Neuron (in vitro differentiated cells): ENCODE measurements at regions not wholly inside any gene's neighbourhood (a gene's known extent, or its start where the extent isn't known, plus 50 kb on each side); places are given as distances from the start of the nearest gene placed in this dataset.
"Not testable (repeated sequence)": the region's sequence is repeated elsewhere in the genome, so short reads cannot be mapped to it uniquely, and the experiment has no call there.

Source experiments
- H2AFZ ChIP-seq: one replicate; pipeline ENCODE4 v1.6.1; 2013; ENCODE audit warnings: low read depth, mild to moderate bottlenecking, inconsistent platforms, low read length, moderate library complexity
- H3K27me3 ChIP-seq: one replicate; pipeline ENCODE4 v1.6.1; 2013; ENCODE audit warnings: low read length; ENCODE audit not compliant: insufficient read depth
- H3K36me3 ChIP-seq: one replicate; pipeline ENCODE4 v1.6.1; 2013; ENCODE audit warnings: low read length; ENCODE audit not compliant: insufficient read depth
- H3K4me1 ChIP-seq: one replicate; pipeline ENCODE4 v1.6.1; 2013; ENCODE audit warnings: low read length; ENCODE audit not compliant: insufficient read depth
- H3K4me3 ChIP-seq: 2 replicates; pipeline ENCODE4 v1.5.1; 2013; ENCODE audit warnings: mild to moderate bottlenecking, low read length, moderate library complexity
- H3K9me3 ChIP-seq: one replicate; pipeline ENCODE4 v1.6.1; 2013; ENCODE audit warnings: low read length

DNA sequence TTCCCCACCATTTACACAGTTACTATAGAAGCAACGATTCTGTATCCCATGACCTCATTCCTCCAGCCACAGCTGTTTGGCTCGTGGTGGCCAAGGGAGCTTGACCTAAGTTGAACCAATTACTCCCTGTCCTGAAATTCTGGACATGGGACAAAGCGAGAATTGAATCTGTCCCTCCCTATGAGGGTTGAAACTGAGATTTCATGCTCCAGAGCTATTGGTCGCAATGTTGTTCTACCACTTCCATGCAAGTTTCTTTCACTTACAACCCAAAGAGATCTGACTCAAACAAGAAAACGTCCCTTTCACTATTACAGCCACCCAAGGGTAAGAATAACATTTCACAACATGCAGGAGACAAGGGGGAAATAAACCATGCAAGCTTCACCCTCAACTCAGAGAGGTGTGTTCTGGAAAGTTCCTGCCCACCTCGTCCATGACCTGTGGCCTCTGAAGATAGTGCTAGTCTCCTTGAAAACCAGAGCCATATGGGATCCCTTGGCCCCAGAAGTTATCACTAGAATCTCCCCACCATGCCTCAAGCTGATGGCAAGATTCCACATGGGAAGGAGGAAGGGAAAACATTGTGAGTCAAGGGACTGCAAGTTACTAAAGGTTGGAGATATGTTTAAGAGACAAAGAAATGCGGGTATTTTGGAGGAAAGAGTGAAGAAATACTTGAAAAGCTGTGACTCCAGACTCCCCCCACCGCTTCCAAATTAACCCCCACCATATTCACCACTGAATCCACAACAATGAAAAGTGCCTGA, 74.5 kb upstream of the SRSF6 start:
- Histone ChIP-seq H3K36me3 (no peaks in the 10 kb centered on the region), H3K4me1 (no peaks in the 10 kb centered on the region), H3K9me3 (no peaks in the 10 kb centered on the region), H3K4me3 (no peak overlapping the region), H3K27me3 (no peaks in the 10 kb centered on the region), H2AFZ (no peak overlapping the region)

DNA sequence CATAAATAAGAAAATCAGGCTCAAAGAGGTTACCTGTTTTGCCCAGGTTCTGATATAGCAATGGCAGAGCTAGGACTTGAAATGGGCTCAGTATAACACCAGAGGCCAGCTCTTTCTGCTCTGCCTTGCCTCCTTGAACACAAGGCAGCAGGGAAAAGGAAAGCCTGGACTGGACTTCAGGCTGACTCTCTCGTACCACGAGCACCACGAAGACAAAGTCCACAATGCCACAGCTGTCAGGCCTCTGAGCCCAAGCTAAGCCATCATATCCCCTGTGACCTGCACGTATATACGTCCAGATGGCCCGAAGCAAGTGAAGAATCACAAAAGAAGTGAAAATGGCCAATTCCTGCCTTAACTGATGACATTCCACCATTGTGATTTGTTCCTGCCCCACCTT, 75.6 kb upstream of the SRSF6 start:
- H3K4me3 ChIP-seq, H2AFZ ChIP-seq, H3K36me3 ChIP-seq, H3K4me1 ChIP-seq, H3K9me3 ChIP-seq, H3K27me3 ChIP-seq: not testable (repeated sequence)

DNA sequence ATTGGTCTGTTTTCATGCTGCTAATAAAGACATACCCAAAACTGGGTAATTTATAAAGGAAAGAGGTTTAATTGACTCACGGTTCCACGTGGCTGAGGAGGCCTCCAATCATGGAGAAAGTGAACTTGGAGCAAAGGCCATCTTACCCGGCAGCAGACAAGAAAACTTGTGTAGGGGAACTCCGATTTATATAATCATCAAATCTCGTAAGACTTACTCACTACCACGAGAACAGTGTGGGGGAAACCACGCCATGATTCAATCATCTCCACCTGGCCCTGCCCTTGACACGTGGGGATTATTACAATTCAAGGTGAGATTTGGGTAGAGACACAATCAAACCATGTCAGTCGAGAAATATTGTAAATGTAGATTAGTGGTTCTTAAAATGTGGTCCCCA, 76.2 kb upstream of the SRSF6 start:
- not testable (repeated sequence) for H2AFZ ChIP-seq, H3K4me3 ChIP-seq, H3K36me3 ChIP-seq, H3K4me1 ChIP-seq, H3K9me3 ChIP-seq, H3K27me3 ChIP-seq

DNA sequence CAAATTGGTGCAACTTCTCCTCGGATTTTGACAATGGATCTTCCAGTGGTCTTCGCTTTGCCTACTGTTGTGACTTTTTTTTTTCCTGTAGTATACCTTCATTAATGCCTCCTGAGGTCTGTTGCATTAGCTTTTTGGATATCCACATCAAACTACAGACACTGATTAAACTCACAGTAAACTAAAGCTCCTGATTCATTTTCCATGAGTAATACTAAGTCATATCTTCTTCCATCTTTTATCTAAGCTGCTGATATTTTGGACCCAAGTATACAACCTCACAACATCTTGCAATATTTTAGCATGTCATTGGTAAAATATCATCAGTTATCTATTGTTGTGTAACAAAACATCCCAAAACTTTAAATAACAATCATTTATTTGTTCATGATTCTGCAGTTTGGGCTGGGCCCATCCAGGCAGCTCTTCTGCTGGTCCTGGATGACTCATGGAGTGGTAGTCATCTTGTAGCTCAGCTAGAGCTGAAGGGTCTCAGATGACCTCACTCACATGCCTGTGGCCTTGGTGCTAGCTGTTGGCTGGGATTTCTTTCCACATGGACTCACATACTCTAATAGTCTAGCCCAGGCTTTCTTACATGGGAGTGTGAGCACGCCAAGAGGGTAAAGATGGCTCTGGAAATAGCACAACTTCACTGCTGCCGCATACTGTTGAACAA, 78.3 kb upstream of the SRSF6 start:
- H3K4me3 ChIP-seq: no peak overlapping the region

DNA sequence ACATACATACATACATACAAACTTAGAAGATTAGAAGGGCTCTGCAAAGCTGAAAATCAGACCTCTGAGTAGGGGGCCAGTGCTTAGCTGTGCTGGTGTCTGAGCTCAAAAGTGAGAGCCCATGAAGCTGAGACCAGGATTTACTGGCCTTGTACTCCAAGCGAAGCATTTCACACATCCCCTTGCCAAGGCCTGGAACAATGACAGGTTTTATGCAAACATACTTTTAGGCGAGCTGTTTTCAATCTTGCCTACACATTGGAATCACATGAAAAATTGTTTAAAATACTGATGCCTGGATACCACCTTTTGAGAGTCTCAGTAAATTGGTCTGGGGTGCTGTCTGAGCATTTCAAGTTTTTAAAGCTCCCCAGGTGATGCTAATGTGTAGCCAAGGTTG, 80.9 kb upstream of the SRSF6 start:
- Histone ChIP-seq H3K27me3 (no peaks in the 10 kb centered on the region), H3K4me3 (no peak overlapping the region), H2AFZ (no peak overlapping the region), H3K36me3 (no peaks in the 10 kb centered on the region), H3K9me3 (no peaks in the 10 kb centered on the region), H3K4me1 (no peaks in the 10 kb centered on the region)

More for the DNA sequence above, 78.3 kb upstream of the SRSF6 start:
- H3K27me3 ChIP-seq: no peaks in the 10 kb centered on the region
- H3K36me3 ChIP-seq: no peaks in the 10 kb centered on the region
- H2AFZ ChIP-seq: no peak overlapping the region
- no peaks in the 10 kb centered on the region for H3K4me1 ChIP-seq
- H3K9me3 ChIP-seq: no peaks in the 10 kb centered on the region

DNA sequence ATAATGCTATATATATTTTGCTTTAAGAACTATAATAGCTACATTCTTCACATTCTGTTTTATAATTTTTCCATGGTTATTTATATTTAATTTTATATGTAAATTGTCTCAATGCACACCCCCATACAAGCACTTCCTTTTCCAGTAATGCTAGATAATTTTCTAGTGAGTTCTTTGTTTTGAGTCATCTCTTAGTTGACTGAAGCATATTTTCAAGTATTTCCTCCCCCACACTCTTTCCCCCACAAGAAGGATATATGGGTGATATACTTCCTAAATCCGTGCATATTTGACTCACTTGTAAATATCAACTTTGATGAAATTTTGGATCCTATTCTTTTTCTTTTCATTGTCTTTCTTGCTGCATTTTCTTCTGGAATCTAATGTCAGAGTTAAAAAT, 82.1 kb upstream of the SRSF6 start:
- Histone ChIP-seq H3K4me1 (no peaks in the 10 kb centered on the region), H3K27me3 (no peaks in the 10 kb centered on the region), H3K36me3 (no peaks in the 10 kb centered on the region), H2AFZ (no peak overlapping the region), H3K9me3 (no peaks in the 10 kb centered on the region), H3K4me3 (no peak overlapping the region)

DNA sequence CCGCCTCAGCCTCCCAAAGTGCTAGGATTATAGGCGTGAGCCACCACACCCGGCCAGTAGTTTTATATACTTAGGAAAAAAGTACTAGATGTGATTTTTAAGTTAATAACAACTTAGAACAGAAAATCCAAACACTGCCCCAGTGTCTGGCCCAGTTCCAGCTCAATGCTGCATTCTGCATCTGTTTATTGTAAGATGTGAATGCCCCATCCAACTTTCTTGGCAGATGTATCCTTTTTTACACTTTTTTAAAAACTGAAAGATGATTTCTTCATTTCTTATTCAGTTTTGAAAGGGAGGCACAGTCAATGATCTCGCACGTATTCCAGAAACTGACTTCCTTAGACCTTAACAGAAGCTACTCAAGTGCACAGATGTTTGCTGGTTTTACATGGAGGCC, 85.6 kb upstream of the SRSF6 start:
- no peak overlapping the region for H3K4me3 ChIP-seq
- H2AFZ ChIP-seq: no peak overlapping the region
- no peaks in the 10 kb centered on the region for H3K36me3 ChIP-seq
- H3K27me3 ChIP-seq: no peaks in the 10 kb centered on the region
- H3K9me3 ChIP-seq: no peaks in the 10 kb centered on the region
- H3K4me1 ChIP-seq: no peaks in the 10 kb centered on the region

DNA sequence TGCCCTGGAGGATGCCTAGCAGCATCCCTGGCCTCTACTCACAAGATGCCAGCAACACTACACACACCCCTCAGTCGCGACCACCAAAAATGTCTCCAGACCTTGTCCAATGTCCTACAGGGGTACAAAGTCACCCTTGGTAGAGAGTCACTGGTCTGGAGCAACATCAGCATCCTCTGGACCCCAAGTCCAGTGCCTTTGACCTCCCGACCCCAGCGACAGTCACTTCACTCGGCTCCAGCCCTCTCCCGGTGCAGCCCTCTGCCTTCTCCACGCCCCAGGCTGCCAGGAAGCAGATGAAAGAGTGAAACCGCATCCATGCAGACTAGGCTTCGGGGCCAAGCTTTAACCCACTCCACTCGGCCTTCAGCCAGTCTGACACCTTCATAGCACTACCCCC, 92.0 kb upstream of the SRSF6 start:
- no peak overlapping the region for H3K4me3 ChIP-seq
- H3K4me1 ChIP-seq: no peaks in the 10 kb centered on the region
- no peaks in the 10 kb centered on the region for H3K9me3 ChIP-seq
- H3K27me3 ChIP-seq: peaks cover 6% of the 10 kb centered on the region
- H2AFZ ChIP-seq: no peak overlapping the region
- H3K36me3 ChIP-seq: no peaks in the 10 kb centered on the region

DNA sequence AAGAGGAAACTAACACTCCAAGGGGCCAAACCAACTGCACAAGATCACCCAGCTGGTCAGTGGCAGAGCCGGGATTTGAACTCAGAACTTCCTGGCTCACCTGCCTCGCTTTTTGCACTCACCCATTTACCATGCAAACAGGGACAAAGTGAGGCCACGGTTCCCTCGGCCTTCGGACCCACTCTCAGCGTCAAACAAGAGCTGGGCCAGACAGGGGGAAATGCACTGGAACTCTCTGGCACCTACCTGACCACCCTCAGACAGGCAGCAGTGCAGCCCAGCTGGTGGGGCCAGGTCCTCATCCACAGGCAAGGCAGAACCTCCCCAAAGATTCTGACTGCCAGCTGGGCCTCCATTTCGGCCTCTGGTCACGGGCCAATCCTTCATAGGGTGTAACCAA, 93.7 kb upstream of the SRSF6 start:
- peaks cover 6% of the 10 kb centered on the region for H3K27me3 ChIP-seq

DNA sequence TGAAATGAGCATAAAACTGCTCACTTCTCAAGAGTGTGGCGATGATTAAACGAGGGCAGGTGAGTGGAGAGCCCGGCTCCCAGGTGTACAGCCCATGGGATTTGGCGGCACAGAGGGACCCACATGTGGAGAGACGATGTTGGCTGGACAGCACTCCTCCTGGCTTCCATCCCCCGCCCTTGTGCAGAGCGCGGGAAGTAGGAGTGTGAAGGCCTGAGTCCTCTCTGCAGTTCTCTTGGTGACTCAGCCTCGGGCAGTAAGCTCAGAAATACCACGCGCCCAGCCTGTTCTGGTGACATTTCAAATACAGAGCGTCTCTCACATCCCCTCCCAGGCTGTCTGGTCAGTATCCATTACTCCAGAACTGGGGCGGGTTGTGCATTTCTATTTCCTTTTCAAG, 94.2 kb upstream of the SRSF6 start:
- Histone ChIP-seq H3K9me3 (no peaks in the 10 kb centered on the region), H2AFZ (no peak overlapping the region), H3K4me1 (no peaks in the 10 kb centered on the region), H3K4me3 (no peak overlapping the region), H3K27me3 (peaks cover 6% of the 10 kb centered on the region), H3K36me3 (no peaks in the 10 kb centered on the region)

More for the DNA sequence above, 93.7 kb upstream of the SRSF6 start:
- Histone ChIP-seq H3K4me1 (no peaks in the 10 kb centered on the region), H3K4me3 (no peak overlapping the region), H3K9me3 (no peaks in the 10 kb centered on the region), H3K36me3 (no peaks in the 10 kb centered on the region), H2AFZ (no peak overlapping the region)

DNA sequence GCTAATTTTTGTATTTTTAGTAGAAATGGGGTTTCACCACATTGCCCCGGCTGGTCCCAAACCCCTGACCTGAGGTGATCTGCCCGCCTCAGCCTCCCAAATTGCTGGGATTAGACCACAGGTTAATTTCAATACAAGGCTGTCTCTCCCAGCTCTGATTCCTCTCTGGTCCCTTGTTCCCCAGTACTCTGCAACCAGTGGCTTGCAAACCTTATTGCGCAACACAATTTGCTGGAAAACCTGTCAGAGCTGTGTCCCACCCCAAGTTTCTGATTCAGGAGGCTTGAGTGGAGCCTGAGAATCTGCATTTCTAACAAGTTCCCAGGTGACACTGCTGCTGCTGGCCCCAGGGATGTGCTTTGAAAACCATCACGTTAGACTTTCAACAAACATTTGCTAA, 96.2 kb upstream of the SRSF6 start:
- Histone ChIP-seq H2AFZ (no peak overlapping the region), H3K27me3 (peaks cover 6% of the 10 kb centered on the region), H3K9me3 (no peaks in the 10 kb centered on the region), H3K36me3 (no peaks in the 10 kb centered on the region), H3K4me1 (no peaks in the 10 kb centered on the region), H3K4me3 (no peak overlapping the region)

DNA sequence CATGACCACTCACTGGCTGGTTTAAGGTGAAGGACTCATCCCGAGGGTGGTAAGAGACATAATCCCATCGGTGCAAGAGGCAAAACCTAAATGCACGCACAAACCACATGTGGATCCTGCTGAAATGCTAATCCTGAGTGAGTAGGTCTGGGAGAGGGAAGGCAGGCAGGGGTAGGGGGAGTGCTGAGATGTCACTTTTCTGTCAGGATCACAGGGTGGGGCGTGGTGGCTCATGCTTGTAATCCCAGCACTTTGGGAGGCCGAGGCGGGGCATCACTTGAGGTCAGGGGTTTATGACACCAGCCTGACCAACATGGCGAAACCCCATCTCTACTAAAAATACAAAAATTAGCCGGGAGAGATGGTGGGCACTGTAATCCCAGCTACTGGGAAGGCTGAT, 97.7 kb upstream of the SRSF6 start:
- Histone ChIP-seq H3K4me3 (no peak overlapping the region), H3K9me3 (no peaks in the 10 kb centered on the region), H3K4me1 (no peaks in the 10 kb centered on the region), H2AFZ (no peak overlapping the region), H3K36me3 (no peaks in the 10 kb centered on the region), H3K27me3 (no peaks in the 10 kb centered on the region)

DNA sequence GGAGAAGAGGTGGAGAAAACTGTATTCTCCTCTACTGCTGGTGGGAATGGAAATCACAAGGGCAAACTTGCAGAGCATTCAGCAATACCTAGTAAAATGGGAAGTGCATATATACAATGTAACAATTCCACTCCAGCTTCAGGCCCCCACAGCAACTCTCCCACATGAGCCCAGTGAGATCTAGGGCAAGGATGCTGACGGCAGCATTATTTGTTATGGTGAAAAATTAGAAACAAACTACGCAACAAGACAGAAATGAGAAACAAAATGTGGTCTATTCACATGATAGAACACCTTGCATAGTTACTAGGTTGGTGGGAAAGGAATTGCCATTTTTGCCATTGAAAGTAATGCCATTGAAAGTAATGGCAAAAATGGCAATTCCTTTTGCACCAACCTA, 98.9 kb upstream of the SRSF6 start:
- H2AFZ ChIP-seq: no peak overlapping the region
- H3K27me3 ChIP-seq: no peaks in the 10 kb centered on the region
- no peaks in the 10 kb centered on the region for H3K4me1 ChIP-seq
- no peak overlapping the region for H3K4me3 ChIP-seq
- H3K9me3 ChIP-seq: no peaks in the 10 kb centered on the region
- H3K36me3 ChIP-seq: no peaks in the 10 kb centered on the region

DNA sequence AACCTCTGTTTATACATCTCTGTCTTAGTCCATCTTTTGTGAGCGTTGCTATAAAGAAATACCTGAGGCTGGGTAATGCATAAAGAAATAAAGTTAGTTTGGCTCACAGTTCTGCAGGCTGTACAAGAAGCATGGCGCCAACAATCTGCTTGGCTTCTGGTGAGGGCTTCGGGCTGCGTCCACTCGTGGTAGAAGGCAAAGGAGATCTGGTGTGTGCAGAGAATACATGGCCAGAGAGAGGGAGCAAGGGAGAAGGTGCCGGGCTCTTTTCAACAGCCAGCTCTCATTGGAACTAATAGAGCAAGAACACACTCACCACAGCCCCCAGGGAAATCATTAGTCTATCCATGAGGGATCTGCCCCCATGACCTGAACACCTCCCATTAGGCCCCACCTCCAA, 100.3 kb upstream of the SRSF6 start:
- Histone ChIP-seq H3K4me3 (no peak overlapping the region), H2AFZ (no peak overlapping the region), H3K4me1 (no peaks in the 10 kb centered on the region), H3K27me3 (no peaks in the 10 kb centered on the region), H3K36me3 (no peaks in the 10 kb centered on the region), H3K9me3 (no peaks in the 10 kb centered on the region)
